PC-3 (cell line): ENCODE measurements at regions not wholly inside any gene's neighbourhood (a gene's known extent, or its start where the extent isn't known, plus 50 kb on each side); places are given as distances from the start of the nearest gene placed in this dataset.

ENCODE experiments used
- EZH2 ChIP-seq: fragments of 300-600 bp; sonication (generic); IDR thresholded peaks from one replicate; pipeline ENCODE4 v1.6.1; 2017; ENCODE audit warnings: antibody characterized with exemption, mild to moderate bottlenecking, low read length; ENCODE audit not compliant: unreplicated experiment
- TF ChIP-seq, protein P1 (sequence below): fragments of 300-600 bp; sonication (generic); conservative IDR thresholded peaks from 2 replicates; pipeline ENCODE4 v1.5.1; 2017; ENCODE audit warnings: antibody characterized with exemption, low read depth, mild to moderate bottlenecking, low read length

- TF ChIP-seq, protein P1, sequence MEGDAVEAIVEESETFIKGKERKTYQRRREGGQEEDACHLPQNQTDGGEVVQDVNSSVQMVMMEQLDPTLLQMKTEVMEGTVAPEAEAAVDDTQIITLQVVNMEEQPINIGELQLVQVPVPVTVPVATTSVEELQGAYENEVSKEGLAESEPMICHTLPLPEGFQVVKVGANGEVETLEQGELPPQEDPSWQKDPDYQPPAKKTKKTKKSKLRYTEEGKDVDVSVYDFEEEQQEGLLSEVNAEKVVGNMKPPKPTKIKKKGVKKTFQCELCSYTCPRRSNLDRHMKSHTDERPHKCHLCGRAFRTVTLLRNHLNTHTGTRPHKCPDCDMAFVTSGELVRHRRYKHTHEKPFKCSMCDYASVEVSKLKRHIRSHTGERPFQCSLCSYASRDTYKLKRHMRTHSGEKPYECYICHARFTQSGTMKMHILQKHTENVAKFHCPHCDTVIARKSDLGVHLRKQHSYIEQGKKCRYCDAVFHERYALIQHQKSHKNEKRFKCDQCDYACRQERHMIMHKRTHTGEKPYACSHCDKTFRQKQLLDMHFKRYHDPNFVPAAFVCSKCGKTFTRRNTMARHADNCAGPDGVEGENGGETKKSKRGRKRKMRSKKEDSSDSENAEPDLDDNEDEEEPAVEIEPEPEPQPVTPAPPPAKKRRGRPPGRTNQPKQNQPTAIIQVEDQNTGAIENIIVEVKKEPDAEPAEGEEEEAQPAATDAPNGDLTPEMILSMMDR, result no peak
- TF ChIP-seq EZH2, result no peak
Measured at GRCh38 chr6:155791891-155792290, 336.3 kb upstream of the NOX3 start.
